Stimulated activated effector memory CD8-positive, alpha-beta T cell treated with anti-CD3 and anti-CD28 coated beads, Interleukin-12 subunit alpha, Interleukin-12 subunit beta, amount 100 ng/mL, for 72 hours (primary cell): ENCODE measurements at regions not wholly inside any gene's neighbourhood (a gene's known extent, or its start where the extent isn't known, plus 50 kb on each side); places are given as distances from the start of the nearest gene placed in this dataset.
"Not testable (repeated sequence)": the region's sequence is repeated elsewhere in the genome, so short reads cannot be mapped to it uniquely, and the experiment has no call there.

Source experiments
- ATAC-seq: fragments of 150-1000 bp; cut with Tn5 transposase; 2 replicates; pipeline ENCODE4 v1.10.0; 2021
- DNase-seq, 2 donors: peaks; one replicate each; pipeline ENCODE4 v3.0.0; 2021 to 2022; ENCODE audit warnings: low spot score in 2 of 2
- H3K27ac Mint-ChIP-seq: one replicate; pipeline ENCODE4 v1.8.0; 2022; ENCODE audit warnings: mild to moderate bottlenecking, mixed read lengths
- H3K36me3 Mint-ChIP-seq: one replicate; pipeline ENCODE4 v1.8.0; 2022; ENCODE audit warnings: mild to moderate bottlenecking, mixed read lengths
- H3K4me1 Mint-ChIP-seq: one replicate; pipeline ENCODE4 v1.8.0; 2022; ENCODE audit warnings: mixed read lengths
- H3K4me3 Mint-ChIP-seq: one replicate; pipeline ENCODE4 v1.8.0; 2022; ENCODE audit warnings: mild to moderate bottlenecking, mixed read lengths
- H3K9me3 Mint-ChIP-seq: one replicate; pipeline ENCODE4 v1.8.0; 2022; ENCODE audit warnings: mixed read lengths

DNA sequence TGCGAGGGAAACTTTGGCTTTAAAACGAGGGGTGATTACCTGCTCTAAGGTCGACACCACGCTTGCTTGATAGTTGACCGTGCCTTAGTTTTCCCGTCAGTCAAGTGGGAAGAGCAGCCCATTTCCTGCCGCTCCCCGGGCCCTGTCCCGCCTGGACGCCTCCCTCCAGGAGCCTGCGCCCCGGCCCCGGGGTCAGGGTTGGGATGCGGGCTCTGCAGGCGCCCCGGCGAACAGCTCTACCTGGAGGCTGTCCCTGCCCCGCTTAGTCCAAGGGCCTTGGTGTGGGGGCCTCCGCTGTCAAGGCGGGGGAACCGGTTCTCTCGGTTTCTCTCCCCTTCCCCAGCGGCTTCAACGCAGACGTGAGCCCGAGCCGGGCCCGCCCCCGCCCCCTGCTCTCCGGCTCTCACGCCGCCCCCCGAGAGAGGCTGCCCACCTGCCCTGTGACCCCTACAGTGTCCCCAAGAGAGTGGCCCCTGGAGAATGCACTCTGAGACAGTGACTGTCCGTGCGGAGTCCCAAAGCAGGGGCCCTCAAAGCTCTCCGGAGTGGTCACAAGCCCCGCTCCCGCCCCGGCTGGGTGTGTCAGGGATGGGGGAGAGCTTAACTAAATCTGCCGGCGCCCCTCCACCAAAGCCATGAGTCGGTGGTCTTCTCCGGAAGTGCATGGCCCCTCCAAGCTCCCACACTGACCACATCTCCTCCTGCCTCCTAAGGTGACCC is 117.4 kb upstream of the SMURF2 start:
- Mint-ChIP-seq H3K27ac (peak overlapping the region; percentile 73), H3K9me3 (no peaks in the 10 kb centered on the region), H3K4me3 (peak overlapping the region; percentile 72), H3K36me3 (peaks cover 28% of the 10 kb centered on the region), H3K4me1 (peaks cover 39% of the 10 kb centered on the region)
- DNase-seq: no peak
- no peak for ATAC-seq

DNA sequence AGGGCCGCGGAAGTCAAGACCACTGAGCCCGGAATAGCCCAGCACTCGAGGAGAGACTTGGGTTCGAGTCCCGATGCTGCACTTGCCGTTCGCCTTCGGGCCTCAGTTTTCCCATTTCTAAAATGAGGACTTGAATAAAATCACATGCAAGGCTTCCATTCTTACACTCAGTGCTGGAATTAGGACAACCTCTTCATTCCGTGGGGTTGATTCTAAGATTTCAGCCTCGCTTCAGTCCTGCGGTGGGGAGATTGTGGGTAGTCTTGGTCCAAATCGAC is 116.9 kb upstream of the SMURF2 start:
- DNase-seq: not testable (repeated sequence)

DNA sequence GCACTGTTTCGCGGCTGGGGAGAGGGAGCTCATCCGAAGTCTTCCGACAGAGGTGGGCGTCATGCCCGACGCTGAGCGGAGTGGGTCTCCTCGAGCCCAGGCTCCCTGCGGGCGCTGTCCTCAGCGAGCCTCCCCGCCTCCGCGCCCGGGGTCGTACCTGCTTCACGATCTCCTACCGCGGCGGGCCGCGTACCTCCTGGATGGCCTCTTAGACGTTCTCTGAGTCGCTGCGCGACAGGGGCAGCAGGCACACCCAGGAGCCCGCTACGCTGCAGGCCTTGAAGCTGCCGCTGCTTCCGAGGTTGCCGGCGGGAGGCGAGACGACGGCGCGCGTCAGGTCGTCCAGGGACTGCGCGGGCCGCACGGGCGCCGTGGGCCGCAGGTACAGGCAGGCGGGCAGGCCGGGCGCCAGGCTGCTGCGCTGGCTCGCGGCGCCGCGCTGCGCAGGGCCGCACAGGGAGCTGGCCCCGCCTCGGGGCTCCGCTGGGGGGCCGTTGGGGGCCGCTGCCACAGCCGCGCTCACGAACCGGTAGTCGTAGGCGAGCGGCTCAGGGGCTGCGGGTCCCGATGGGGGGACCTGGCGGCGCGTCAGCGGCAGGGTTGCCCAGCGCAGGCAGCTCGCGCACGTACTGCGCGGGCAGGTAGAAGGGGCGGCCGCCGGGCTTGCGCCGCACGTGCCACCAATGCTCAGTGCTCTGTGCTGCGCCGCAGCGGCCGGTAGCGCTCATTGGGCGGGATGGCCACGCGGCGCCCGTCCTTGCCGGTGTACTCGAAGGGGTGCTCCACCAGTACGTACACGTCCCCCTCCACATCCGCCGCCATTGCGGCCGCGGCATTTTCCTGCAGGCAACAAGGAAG is 116.4 kb upstream of the SMURF2 start:
- Mint-ChIP-seq H3K27ac (no peak overlapping the region), H3K9me3 (no peaks in the 10 kb centered on the region), H3K4me1 (peaks cover 39% of the 10 kb centered on the region), H3K4me3 (peak overlapping the region; percentile 72), H3K36me3 (peaks cover 18% of the 10 kb centered on the region)
- ATAC-seq (peak; percentile 39), DNase-seq (no peak)

More for the DNA sequence above, 116.9 kb upstream of the SMURF2 start:
- not testable (repeated sequence) for H3K9me3 Mint-ChIP-seq, H3K27ac Mint-ChIP-seq, ATAC-seq
- peaks cover 23% of the 10 kb centered on the region for H3K36me3 Mint-ChIP-seq
- H3K4me3 Mint-ChIP-seq: peak overlapping the region; percentile 72
- peaks cover 39% of the 10 kb centered on the region for H3K4me1 Mint-ChIP-seq

DNA sequence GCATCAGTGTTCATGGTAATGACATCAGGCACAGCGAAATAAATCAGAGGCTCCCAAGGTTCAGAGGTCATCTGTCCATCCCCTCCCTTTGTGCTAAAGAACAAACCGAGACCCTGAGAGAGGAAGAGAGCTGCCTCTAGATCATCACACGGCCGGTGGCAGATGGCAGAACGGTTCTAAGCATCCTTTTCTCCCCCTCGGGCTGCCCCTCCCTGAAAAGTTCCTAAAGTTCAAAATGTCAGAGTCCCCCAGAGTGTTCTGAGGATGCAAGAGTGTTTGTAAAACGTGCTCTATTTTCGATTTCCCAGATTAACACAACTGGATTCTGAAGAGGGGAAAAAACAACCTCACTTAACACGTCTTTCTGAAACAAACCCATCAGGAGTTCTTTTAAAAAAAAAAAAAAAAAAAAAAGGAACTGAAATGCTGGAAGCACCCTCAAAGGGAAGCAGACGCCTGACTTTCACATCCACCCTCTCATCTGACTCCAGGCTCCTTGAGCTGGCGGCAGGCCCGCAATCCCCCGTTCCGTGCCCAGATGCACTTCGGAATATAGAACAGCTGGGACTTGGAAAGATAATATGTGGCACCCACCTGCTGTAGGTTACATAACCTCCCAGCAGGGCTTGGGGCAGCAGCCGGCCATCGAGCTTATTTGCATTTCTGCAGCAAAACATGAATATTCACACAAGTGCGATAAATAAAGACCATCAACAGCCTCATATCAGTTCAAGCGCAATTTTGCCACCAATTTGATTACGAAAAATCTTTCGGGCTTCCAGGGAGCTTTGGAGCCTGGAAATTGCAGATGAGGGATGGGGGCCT is 115.5 kb upstream of the SMURF2 start:
- ATAC-seq: no peak
- Mint-ChIP-seq H3K27ac (no peak overlapping the region), H3K4me3 (peak overlapping the region; percentile 72), H3K36me3 (peaks cover 12% of the 10 kb centered on the region), H3K4me1 (peaks cover 34% of the 10 kb centered on the region), H3K9me3 (no peaks in the 10 kb centered on the region)
- DNase-seq: no peak

DNA sequence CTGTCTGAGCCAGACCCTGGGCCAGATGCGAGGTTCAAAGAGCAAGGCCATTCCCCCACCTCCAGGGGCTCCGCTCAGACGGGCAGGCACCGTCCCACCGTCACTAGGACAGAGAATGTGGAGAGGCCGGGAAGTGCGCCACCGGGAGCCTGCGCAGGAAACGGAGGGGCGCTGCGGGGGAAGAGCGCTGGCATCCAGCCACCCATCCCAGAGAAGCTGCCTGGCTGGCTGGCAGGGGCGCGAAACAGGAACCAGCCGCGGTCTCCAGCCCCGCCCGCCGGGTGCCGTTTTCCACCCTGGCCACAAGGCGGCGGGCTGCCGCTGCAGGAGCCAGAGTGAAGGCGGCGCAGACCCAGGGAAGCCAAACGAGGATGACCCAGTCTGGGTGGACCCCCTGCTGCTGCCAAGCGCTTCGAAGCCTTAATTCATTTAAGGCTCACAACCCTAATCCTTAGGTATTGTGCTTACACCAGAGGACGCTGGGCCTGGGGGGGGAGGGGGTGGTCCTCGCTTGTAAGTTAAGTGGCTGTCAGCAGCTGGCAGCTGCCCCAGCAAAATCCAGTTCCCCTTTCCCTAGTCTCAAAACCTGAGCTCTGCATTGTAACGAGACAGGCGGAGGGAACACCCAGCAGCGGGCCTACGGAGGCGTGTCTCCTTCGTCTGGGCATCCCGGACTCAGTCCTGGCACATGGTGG is 114.8 kb upstream of the SMURF2 start:
- H3K27ac Mint-ChIP-seq, H3K36me3 Mint-ChIP-seq, H3K9me3 Mint-ChIP-seq: not testable (repeated sequence)
- peaks cover 28% of the 10 kb centered on the region for H3K4me1 Mint-ChIP-seq
- peak; percentile 68 for ATAC-seq
- peak; percentile 83 to 88 for DNase-seq
- H3K4me3 Mint-ChIP-seq: peak overlapping the region; percentile 72

GRCh38 chr17:64775701-64776570 is 113.8 kb upstream of the SMURF2 start:
- Mint-ChIP-seq H3K4me1 (peaks cover 22% of the 10 kb centered on the region), H3K4me3 (peak overlapping the region; percentile 72), H3K27ac (no peak overlapping the region), H3K36me3 (peaks cover 3% of the 10 kb centered on the region), H3K9me3 (no peaks in the 10 kb centered on the region)
- ATAC-seq (no peak), DNase-seq (no peak)

GRCh38 chr17:64774888-64775540 is 112.9 kb upstream of the SMURF2 start:
- Mint-ChIP-seq H3K9me3 (no peaks in the 10 kb centered on the region), H3K4me3 (no peak overlapping the region), H3K36me3 (peaks cover 7% of the 10 kb centered on the region), H3K27ac (no peak overlapping the region), H3K4me1 (peaks cover 22% of the 10 kb centered on the region)
- no peak for ATAC-seq
- no peak for DNase-seq

DNA sequence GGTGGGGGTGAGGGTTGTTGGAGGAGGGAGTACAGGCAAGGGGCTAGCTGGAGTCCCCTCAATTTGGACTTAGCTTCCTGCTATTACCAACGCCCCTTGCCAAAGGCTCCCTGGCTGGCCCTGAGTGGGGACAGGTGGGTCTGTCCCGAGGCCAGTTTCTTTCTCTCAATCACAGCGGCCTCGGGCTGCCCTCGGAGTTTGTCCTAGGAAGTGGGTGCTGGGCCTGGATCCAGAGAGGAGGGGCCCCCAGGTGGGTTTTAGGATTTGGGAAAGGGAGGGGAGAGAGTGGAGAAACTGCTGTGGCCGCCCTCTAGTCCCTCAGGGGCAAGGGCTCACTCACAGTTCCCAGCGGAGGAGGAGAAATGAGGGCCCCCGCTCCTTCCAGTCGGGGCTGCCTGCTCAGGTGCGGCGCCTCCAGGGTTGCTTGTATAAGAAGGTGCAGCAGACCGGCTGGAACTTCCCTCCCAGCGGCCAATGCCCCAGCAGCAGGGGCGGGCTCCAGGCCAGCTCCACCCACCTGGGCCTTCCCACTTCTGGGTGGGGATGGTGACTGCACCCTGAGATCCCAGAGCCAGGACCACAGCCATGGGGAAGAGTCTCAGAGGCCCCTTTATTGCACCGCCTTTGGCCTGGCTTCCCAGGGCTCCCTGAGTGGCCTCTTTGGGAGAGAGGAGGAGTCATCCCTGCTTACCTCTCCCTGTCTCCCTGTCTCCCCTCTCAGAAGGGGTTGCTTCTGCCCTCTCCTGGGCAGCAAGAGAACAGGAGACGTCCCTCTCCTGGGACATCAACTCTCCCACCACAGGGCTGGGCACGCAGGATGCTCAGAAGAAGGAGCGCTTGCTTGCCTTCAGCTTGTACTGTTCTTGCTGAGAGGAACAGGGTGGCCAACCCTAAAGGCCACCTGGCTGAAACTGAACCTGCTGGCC is 112.0 kb upstream of the SMURF2 start:
- ATAC-seq (no peak), DNase-seq (no peak)
- no peaks in the 10 kb centered on the region for H3K9me3 Mint-ChIP-seq
- no peak overlapping the region for H3K4me3 Mint-ChIP-seq
- peaks cover 22% of the 10 kb centered on the region for H3K4me1 Mint-ChIP-seq
- no peak overlapping the region for H3K27ac Mint-ChIP-seq
- peaks cover 7% of the 10 kb centered on the region for H3K36me3 Mint-ChIP-seq

DNA sequence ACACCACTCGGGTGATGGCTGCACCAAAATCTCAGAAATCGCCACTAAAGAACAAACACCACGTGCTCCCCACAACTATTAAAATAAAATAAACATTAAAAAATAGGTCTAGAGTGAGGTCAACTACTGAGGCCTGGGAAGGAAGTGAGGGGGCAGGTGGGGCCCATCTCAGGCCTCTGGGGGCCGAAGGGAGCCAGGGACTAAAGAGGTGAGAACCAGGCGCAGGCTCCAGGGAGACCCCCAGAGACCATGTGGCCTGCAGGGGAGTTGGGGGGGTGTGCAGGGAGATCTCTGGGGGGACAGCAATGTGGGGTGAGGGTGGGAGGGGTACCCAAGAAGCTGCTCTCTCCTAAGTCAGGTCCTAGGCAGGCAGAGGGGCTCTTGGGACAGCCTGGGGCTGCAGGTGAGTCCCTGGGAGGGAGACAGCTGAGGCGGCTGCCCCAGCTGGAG is 111.3 kb upstream of the SMURF2 start:
- ATAC-seq (no peak), DNase-seq (no peak)
- H3K9me3 Mint-ChIP-seq: no peaks in the 10 kb centered on the region
- peaks cover 18% of the 10 kb centered on the region for H3K4me1 Mint-ChIP-seq
- H3K36me3 Mint-ChIP-seq: peaks cover 7% of the 10 kb centered on the region
- no peak overlapping the region for H3K27ac Mint-ChIP-seq
- H3K4me3 Mint-ChIP-seq: no peak overlapping the region

DNA sequence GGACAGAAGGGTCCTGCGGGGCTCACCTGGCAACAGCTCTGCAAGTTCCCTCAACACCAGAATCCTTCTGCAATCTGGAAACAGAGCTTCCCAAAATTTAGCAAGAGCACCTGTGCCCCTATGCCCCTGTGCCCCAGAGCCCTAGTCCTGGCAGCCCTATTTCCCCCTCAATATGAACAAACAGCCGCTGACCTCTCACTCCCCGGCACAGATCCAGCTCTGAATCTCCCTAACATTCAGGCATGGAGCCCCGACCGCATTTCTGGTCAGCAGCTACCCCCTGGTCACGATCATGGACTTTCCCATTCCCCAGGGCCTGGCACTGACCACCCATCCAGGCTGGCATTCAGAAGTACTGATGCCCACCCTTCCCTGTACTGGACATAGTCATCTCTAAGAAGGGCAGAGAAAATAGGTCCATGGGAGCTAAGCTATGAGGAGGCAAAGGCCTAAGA is 110.8 kb upstream of the SMURF2 start:
- peaks cover 16% of the 10 kb centered on the region for H3K4me1 Mint-ChIP-seq
- no peak overlapping the region for H3K27ac Mint-ChIP-seq
- H3K4me3 Mint-ChIP-seq: no peak overlapping the region
- peaks cover 7% of the 10 kb centered on the region for H3K36me3 Mint-ChIP-seq
- H3K9me3 Mint-ChIP-seq: no peaks in the 10 kb centered on the region
- no peak for DNase-seq
- ATAC-seq: no peak

DNA sequence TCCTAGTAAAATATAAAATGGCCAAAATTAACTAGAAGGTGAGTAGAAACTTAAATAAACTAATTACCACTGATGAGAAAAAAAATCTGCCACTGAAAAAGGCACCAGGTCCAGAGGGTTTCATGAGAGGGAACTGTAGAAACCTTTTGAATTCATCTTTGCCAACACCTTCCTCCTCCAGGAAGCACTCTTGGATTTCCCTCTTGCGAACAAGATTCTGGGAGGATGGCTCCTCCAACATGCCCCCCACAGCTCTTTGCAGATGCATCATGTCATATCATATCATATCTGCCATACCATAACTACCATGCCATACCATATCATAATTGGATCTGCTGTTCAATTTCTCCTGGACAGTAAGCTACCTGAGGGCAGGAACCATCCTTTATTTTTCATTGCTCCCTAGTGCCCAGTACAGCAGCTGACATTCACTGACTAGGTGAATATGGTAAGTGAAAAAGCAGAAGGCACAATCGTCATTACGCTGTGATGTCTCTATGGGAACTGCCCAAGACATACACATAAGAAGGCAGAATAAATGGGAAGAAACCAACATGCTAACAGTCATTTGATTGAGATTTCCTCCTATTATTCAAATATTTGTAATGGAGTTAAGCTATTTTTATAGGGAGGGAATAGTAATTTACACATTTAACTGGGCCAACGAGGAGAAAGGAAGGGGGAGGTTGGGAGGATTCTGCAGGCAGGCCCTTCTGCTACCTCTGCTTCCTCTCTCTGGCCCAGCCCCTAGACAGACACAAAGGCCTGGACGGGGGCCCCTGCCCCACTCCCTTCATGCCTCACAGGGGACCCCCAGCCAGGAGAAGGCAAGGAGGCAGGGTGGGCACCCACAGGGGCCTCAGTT is 110.1 kb upstream of the SMURF2 start:
- no peak for DNase-seq
- H3K4me3 Mint-ChIP-seq: no peak overlapping the region
- H3K36me3 Mint-ChIP-seq: peaks cover 7% of the 10 kb centered on the region
- H3K4me1 Mint-ChIP-seq: peaks cover 9% of the 10 kb centered on the region
- H3K27ac Mint-ChIP-seq: no peak overlapping the region
- no peak for ATAC-seq
- H3K9me3 Mint-ChIP-seq: no peaks in the 10 kb centered on the region

DNA sequence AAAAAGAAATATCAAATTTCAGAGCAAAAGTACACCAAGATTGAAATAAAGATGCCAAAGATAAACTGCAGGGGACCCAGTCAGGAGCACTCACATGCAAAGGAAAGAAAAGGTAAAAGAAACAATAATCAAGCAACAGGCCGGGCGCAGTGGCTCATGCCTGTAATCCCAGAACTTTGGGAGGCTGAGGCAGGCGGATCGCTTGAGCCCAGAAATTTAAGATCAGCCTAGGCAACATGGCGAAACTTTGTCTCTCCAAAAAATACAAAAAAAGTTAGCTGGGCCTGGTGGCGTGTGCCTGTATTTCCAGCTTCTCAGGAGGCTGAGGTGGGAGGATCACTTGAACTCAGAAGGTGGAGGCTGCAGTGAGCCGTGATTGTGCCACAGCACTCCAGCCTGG is 107.6 kb upstream of the SMURF2 start:
- peaks cover 15% of the 10 kb centered on the region for H3K36me3 Mint-ChIP-seq
- no peak overlapping the region for H3K27ac Mint-ChIP-seq
- no peak for ATAC-seq
- no peak overlapping the region for H3K4me3 Mint-ChIP-seq
- peaks cover 4% of the 10 kb centered on the region for H3K4me1 Mint-ChIP-seq
- no peaks in the 10 kb centered on the region for H3K9me3 Mint-ChIP-seq
- DNase-seq: no peak
